ENCODE measurements at regions not wholly inside any gene's neighbourhood (a gene's known extent, or its start where the extent isn't known, plus 50 kb on each side); places are given as distances from the start of the nearest gene placed in this dataset.
A peak's percentile ranks its signal among the peaks of the same experiment; 100 is the strongest.

GRCh38 chr7:145050415-145050814 is 214.6 kb upstream of the TPK1 start:
- DNase-seq (ENCODE audit: low read depth), result no peak
- no peak overlapping the region for H3K4me3 ChIP-seq (ENCODE audit: low read depth, low read length)
- no peak for TF ChIP-seq CTCF (IDR thresholded peaks at IDR 0.05; ENCODE audit: insufficient read depth, low read length)

- peak; percentile 26 for DNase-seq (ENCODE audit: low read depth)
- TF ChIP-seq CTCF (IDR thresholded peaks at IDR 0.05; ENCODE audit: insufficient read depth, low read length), result peak; percentile 57
- no peak overlapping the region for H3K4me3 ChIP-seq (ENCODE audit: low read depth, low read length)
Observed at GRCh38 chr7:145036604-145037405, 201.0 kb upstream of the TPK1 start.

- no peak overlapping the region for H3K4me3 ChIP-seq (ENCODE audit: low read depth, low read length)
- no peak for TF ChIP-seq CTCF (IDR thresholded peaks at IDR 0.05; ENCODE audit: insufficient read depth, low read length)
- no peak for DNase-seq (ENCODE audit: low read depth)
Observed at GRCh38 chr7:145031162-145031561, 195.3 kb upstream of the TPK1 start.

DNA sequence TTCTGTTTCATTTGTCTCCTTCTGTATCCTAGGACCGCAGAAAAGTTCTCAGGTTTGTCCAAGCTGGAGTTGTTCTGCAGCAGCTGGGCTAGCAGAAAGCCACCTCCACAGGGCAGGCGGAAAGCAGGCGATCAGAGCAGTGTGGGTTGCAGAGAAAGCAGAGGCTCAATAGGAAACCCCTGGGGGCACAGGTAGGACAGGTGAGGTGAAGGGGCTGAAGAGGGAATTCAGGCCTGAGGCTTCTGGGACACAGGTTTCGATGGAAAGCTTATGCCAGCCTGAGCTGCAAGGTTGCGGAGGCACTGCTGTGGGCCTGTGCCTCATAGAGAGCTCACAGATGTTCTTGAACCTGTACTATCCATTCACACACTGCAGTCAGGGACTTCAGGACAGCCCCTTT is 194.9 kb upstream of the TPK1 start:
- DNase-seq (ENCODE audit: low read depth), result no peak
- H3K4me3 ChIP-seq (ENCODE audit: low read depth, low read length), result no peak overlapping the region
- no peak for TF ChIP-seq CTCF (IDR thresholded peaks at IDR 0.05; ENCODE audit: insufficient read depth, low read length)

DNA sequence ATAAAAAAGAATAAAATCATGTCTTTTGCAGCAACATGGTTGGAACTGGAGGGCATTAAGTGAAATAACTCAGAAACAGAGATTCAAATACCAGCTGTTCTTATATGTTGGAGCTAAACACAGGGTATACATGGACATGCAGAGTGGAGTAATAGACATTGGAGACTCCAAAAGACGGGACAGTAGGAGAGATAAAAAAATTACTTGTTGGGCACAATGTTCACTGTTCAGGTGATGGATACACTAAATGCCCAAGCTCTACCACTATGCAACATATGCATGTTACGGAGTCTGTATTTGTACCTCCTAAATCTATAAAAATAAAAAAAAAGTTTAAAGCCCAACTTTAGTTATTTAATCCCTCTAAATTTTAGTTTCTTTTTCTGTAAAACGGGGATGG is 184.6 kb upstream of the TPK1 start:
- no peak for DNase-seq (ENCODE audit: low read depth)
- H3K4me3 ChIP-seq (ENCODE audit: low read depth, low read length), result no peak overlapping the region
- TF ChIP-seq CTCF (IDR thresholded peaks at IDR 0.05; ENCODE audit: insufficient read depth, low read length), result no peak

DNA sequence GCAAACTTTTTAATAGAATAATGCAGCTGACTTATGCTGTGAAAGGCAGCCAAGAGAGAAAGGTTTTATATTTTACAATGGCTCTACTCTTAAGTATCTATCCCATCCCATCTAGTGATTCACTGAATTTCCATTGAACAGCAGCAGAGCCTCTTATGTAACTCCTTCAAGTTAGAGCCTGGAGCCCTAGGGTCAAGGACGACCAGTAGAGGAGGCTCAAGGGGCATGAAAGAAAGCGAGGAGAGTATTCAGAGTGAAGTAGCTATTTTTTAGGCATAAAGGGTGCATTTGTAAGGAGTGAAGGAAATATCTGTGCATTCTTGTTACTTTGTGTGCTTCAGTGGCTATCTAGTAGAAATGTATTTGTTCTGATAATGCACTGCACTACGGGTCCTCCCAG is 180.2 kb upstream of the TPK1 start:
- no peak for DNase-seq (ENCODE audit: low read depth)
- H3K4me3 ChIP-seq (ENCODE audit: low read depth, low read length), result no peak overlapping the region
- TF ChIP-seq CTCF (IDR thresholded peaks at IDR 0.05; ENCODE audit: insufficient read depth, low read length), result no peak

DNA sequence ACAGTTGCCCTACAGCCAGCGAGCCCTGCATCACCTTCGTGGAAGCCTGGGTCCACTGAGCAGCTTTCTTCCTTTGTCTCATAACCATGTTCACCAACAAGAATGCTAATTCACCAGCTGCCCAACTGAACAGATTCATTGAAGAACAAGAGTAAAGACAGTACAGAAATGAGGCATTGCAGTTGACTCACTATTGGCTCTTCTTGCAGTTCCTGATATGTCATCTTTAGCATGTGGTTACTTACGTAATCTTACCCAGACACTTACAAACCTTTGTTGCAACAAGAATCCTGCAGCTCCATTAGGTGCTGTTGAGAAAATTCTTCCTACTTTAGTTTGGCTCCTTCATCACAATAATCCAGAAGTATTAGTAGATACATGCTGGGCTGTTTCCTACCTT is 174.0 kb upstream of the TPK1 start:
- no peak for TF ChIP-seq CTCF (IDR thresholded peaks at IDR 0.05; ENCODE audit: insufficient read depth, low read length)
- no peak for DNase-seq (ENCODE audit: low read depth)
- H3K4me3 ChIP-seq (ENCODE audit: low read depth, low read length), result no peak overlapping the region
